Cerebellar cortex (tissue), 1 donor: ENCODE measurements at regions not wholly inside any gene's neighbourhood (a gene's known extent, or its start where the extent isn't known, plus 50 kb on each side); places are given as distances from the start of the nearest gene placed in this dataset.

Source experiments
- DNase-seq: peaks from one replicate; pipeline ENCODE4 v3.0.0-alpha.2; 2015; ENCODE audit warnings: low spot score

- DNase-seq: no peak
These were observed 382.8 kb upstream of the NXPH2 start for GRCh38 chr2:139162957-139163356.

GRCh38 chr2:139162456-139162855 lies 382.3 kb upstream of the NXPH2 start:
- DNase-seq: no peak

GRCh38 chr2:139160836-139161235 lies 380.6 kb upstream of the NXPH2 start:
- no peak for DNase-seq

DNA sequence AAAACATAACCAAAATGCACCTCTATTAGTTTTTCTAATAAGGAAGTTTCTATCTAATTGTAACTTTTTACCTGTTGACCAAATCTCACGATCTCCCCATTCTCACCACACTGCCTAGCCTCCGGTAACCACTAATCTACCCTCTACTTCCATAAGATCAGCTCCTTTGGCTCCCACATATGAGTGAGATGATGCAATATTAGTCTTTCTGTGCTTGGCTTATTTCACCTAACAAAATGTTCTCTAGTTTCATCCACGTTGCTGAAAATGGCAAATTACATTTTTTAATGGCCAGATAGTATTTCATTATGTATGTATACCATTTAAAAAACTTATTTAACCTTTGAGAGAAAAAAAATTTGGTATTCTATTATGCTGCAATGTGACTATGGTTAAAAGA lies 379.0 kb upstream of the NXPH2 start:
- no peak for DNase-seq

GRCh38 chr2:139156730-139157129 lies 376.5 kb upstream of the NXPH2 start:
- DNase-seq: no peak

GRCh38 chr2:139155991-139156390 lies 375.8 kb upstream of the NXPH2 start:
- DNase-seq: no peak

DNA sequence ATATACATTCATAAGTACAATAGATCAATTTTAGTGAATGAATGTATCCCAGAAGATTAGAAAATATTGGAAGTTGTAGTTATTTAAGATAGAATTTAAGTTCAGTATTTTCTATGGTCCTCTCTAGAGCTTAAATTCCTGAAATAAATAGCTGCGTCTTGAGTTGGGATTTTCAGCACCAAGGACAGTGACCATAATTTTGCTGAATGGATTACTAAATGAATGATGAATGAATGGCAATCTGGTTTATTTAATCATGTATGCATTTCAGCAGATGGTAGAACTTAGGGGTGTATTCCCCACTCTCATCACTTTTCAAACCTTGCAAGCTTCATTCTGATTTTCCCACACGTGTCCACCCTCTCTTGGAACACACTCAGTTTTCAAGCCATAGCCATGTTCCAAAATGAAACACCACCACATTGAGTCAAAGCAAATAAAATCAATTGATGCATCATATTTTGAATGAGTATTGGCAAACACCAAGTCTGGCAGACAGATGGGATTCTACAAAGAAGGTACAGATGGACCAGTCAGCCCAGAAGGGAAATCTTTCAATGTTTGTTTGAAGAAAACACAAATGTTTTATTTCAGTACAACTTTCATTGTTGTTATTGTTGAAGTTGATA lies 362.2 kb upstream of the NXPH2 start:
- no peak for DNase-seq

DNA sequence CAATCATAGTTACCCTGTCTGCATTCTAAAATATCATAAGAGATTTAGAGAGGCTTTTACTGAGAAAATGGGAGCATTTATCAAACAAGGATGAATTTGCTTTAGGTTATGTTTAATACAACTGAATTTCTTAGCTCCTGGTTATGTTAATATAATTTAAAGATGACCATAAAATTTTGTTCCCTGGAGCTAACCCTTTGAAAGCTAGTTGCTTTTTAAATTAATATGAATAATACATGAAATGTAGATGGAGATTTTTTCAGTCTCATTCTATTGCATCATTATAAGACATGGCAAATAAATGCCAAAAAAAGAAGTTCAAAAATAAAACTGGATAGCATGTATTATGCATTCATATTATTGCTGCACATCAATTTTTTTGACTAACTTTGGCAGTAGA lies 344.1 kb upstream of the NXPH2 start:
- DNase-seq: no peak

DNA sequence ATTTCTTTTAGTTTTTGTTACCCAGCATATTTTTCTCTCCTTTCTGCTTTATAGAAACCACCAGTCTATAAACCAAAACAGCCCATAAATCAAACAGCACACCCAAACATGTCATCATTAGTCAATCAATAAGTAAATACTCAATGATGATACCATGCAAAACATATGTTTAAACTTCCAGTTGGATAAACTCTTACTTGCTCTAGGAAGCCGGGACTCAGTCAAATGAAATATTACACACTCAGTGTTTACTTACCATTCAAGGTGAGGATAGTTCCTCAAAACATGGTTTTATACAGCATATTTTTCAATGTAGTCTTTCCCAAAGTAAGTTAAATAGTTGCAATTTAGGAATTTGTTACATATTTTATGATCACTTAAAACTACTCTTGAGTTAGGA lies 343.6 kb upstream of the NXPH2 start:
- no peak for DNase-seq

GRCh38 chr2:139122711-139123158 lies 342.5 kb upstream of the NXPH2 start:
- no peak for DNase-seq

GRCh38 chr2:139099721-139100120 lies 319.5 kb upstream of the NXPH2 start:
- DNase-seq: no peak

DNA sequence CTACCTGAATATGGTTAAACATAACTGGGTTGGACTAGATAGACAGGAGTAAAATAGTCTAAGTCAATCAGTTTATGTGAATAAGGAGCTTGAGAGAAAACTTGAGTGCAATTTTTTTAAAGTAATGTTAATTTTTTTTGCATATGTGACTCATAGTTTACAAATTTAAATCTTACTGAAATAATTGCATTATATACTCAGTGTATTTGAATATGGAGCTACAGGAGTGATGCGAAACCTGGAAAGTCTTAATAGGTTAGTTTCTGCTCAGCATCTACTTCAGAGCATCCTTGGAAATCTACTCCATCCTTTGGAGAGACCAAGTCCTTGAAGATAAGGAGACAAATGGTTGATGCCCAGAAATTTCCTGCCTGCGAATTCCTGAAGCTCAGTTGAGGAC lies 318.8 kb upstream of the NXPH2 start:
- no peak for DNase-seq

- DNase-seq: no peak
These were observed 302.9 kb upstream of the NXPH2 start for GRCh38 chr2:139083121-139083520.

- no peak for DNase-seq
These were observed 300.1 kb upstream of the NXPH2 start for GRCh38 chr2:139080244-139080643.

- no peak for DNase-seq
These were observed 299.1 kb upstream of the NXPH2 start for GRCh38 chr2:139079311-139079710.

- no peak for DNase-seq
These were observed 298.2 kb upstream of the NXPH2 start for GRCh38 chr2:139078376-139078775.

- no peak for DNase-seq
These were observed 297.0 kb upstream of the NXPH2 start for GRCh38 chr2:139077099-139077737.

DNA sequence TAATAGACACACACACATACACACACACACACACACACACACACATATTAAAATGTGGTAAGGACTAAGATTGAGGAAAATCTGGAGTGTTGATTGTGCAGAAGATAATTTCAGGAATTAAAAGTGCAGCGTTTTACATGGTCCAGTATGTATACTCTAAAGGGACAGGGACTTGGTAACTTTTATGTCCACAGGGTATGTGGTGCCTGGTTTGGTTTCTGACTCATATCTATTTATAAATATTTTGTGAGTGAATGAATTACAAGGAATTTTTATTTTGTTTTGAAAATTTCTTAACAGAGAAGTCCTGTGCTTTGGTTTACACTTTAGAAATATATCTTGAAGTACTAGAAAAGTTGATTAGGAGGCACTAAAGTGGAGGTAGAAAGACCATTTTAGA lies 287.7 kb upstream of the NXPH2 start:
- no peak for DNase-seq

DNA sequence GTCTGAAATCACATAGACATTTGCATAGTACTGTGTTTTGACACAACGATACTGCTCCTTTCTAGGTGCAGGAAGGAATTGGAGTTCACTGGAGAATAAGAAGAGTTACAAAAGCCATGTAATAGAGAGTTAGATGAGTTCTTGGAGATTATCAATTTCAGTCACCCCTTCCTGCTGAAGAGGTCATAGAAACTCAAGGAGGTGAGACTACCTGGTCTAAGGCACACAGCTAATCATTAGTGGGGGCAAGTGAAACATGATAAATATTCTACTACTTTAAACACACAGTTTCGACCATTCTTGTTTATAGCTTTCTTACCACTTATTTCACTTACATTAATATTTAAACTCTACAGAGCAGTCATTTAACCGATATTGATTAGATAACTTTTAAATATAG lies 286.9 kb upstream of the NXPH2 start:
- DNase-seq: no peak

DNA sequence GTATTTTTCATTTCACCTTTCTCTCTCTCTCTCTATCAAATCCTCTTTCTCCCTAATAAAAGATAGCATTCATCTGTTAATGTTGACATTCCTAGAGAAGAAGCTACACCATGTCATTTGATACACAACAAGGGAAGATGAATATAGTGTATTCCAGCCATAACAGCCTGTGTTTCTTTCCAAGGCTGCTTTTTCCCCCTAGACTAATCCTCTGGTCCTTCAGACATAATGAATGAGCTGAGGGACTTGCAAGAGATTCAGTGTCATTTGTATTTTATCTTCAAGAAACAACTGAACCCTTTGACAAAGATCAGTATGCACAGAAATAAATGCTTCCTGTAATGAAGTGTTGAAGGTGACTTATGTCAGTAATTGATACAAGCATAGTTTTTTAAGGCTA lies 284.0 kb upstream of the NXPH2 start:
- no peak for DNase-seq

DNA sequence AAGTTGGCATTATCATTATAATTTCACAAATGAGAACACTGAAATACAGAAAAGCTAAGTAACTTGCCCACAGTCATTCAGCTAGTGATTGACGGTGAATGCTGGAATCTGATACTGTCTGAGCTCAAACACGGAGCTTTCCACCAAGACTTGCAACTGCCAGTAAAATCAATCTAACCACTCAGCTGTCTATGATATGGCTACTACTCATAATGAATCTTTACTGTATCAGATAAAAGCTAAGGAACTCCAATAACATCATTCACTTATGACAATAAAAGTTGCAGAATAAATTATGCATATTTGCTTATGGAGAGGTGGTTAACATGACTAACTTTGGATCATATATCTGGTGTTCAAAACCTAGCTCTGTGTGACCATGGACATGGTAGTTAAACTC lies 279.4 kb upstream of the NXPH2 start:
- DNase-seq: no peak

DNA sequence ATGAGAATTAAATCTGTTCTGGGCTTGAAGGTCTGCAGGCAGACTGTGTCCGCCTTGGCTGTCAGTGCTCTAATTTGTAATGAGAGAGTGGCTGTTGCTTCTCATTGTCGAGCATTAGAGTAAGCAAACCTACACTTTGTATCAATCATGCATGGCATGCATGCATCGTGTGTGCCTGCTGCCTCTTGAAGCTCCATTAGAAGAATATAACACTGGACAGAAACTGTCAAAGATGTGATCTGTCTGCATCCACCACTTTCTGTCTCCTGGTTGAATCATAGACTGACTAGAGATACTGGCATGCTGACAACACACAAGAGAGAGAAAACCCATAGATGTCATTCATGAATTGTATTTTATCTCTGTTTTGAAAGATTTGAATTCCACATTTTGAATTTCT lies 275.0 kb upstream of the NXPH2 start:
- DNase-seq: no peak

GRCh38 chr2:139048017-139048416 lies 267.8 kb upstream of the NXPH2 start:
- DNase-seq: no peak

GRCh38 chr2:139045524-139045923 lies 265.3 kb upstream of the NXPH2 start:
- no peak for DNase-seq
